ENCODE measurements at regions not wholly inside any gene's neighbourhood (a gene's known extent, or its start where the extent isn't known, plus 50 kb on each side); places are given as distances from the start of the nearest gene placed in this dataset.

DNA sequence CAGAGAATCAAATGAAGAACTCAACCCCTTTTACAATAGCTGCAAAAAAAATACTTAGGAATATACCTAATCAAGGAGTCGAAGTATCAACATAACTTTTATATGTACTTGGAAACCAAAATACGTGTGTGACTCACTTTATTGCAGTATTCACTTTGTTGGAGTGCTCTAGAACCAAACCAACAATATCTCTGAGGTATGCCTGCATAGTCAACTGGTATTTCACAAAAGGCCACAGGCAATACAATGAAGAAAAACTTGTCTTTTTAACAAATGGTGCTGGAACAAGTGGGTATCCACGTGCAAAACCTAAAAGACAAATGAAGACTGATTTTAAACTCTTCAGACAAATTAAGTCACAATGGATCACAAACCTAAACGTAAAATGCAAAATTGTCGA, 385.7 kb downstream of the TLE1 start:
- TF ChIP-seq POLR2A (IDR thresholded peaks at IDR 0.05) = no peak
- TF ChIP-seq, protein P1, sequence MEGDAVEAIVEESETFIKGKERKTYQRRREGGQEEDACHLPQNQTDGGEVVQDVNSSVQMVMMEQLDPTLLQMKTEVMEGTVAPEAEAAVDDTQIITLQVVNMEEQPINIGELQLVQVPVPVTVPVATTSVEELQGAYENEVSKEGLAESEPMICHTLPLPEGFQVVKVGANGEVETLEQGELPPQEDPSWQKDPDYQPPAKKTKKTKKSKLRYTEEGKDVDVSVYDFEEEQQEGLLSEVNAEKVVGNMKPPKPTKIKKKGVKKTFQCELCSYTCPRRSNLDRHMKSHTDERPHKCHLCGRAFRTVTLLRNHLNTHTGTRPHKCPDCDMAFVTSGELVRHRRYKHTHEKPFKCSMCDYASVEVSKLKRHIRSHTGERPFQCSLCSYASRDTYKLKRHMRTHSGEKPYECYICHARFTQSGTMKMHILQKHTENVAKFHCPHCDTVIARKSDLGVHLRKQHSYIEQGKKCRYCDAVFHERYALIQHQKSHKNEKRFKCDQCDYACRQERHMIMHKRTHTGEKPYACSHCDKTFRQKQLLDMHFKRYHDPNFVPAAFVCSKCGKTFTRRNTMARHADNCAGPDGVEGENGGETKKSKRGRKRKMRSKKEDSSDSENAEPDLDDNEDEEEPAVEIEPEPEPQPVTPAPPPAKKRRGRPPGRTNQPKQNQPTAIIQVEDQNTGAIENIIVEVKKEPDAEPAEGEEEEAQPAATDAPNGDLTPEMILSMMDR (IDR thresholded peaks at IDR 0.05) = no peak

Measured in sigmoid colon (tissue), 3 donors.